Neural crest cell (in vitro differentiated cells): ENCODE measurements at regions not wholly inside any gene's neighbourhood (a gene's known extent, or its start where the extent isn't known, plus 50 kb on each side); places are given as distances from the start of the nearest gene placed in this dataset.

Experiments
- DNase-seq: peaks from one replicate; pipeline ENCODE4 v3.0.0; 2021; ENCODE audit warnings: low read depth, mixed read lengths, low spot score
- H3K27ac Mint-ChIP-seq: one replicate; pipeline ENCODE4 v1.8.0; 2021; ENCODE audit warnings: mild to moderate bottlenecking, mixed read lengths; ENCODE audit not compliant: unreplicated experiment
- H3K27me3 Mint-ChIP-seq: 2 replicates; pipeline ENCODE4 v1.8.0; 2021; ENCODE audit warnings: low read depth, mild to moderate bottlenecking, mixed read lengths
- H3K36me3 Mint-ChIP-seq: 2 replicates; pipeline ENCODE4 v1.8.0; 2021; ENCODE audit warnings: low read depth, mild to moderate bottlenecking, mixed read lengths
- H3K4me1 Mint-ChIP-seq: 2 replicates; pipeline ENCODE4 v1.8.0; 2021; ENCODE audit warnings: mixed read lengths
- H3K4me3 Mint-ChIP-seq: one replicate; pipeline ENCODE4 v1.8.0; 2021; ENCODE audit warnings: mild to moderate bottlenecking, mixed read lengths
- H3K9me3 Mint-ChIP-seq: 2 replicates; pipeline ENCODE4 v1.8.0; 2021; ENCODE audit warnings: mixed read lengths
- CTCF ChIP-seq: fragments of 200-600 bp; sonication (generic); conservative IDR thresholded peaks from 2 replicates; pipeline ENCODE4 v1.5.0; 2021; ENCODE audit warnings: antibody characterized with exemption, mild to moderate bottlenecking

GRCh38 chr1:218711001-218711400 lies 365.9 kb downstream of the TGFB2 start:
- TF ChIP-seq CTCF = no peak
- no peaks in the 10 kb centered on the region for H3K36me3 Mint-ChIP-seq
- no peak overlapping the region for H3K27ac Mint-ChIP-seq
- no peak overlapping the region for H3K4me3 Mint-ChIP-seq
- no peak for DNase-seq
- H3K4me1 Mint-ChIP-seq = peaks cover 8% of the 10 kb centered on the region
- no peaks in the 10 kb centered on the region for H3K27me3 Mint-ChIP-seq
- peaks cover 7% of the 10 kb centered on the region for H3K9me3 Mint-ChIP-seq

- Mint-ChIP-seq H3K36me3 (no peaks in the 10 kb centered on the region), H3K4me3 (no peak overlapping the region), H3K27me3 (no peaks in the 10 kb centered on the region), H3K4me1 (peaks cover 8% of the 10 kb centered on the region), H3K9me3 (peaks cover 7% of the 10 kb centered on the region), H3K27ac (no peak overlapping the region)
- TF ChIP-seq CTCF = no peak
- no peak for DNase-seq
Observed at GRCh38 chr1:218711884-218712674, 366.9 kb downstream of the TGFB2 start.

- Mint-ChIP-seq H3K27ac (no peak overlapping the region), H3K9me3 (peaks cover 7% of the 10 kb centered on the region), H3K36me3 (no peaks in the 10 kb centered on the region), H3K4me1 (peaks cover 8% of the 10 kb centered on the region), H3K27me3 (no peaks in the 10 kb centered on the region), H3K4me3 (no peak overlapping the region)
- DNase-seq = no peak
- TF ChIP-seq CTCF = no peak
Observed at GRCh38 chr1:218712677-218713076, 367.5 kb downstream of the TGFB2 start.

GRCh38 chr1:218715961-218716669 lies 371.0 kb downstream of the TGFB2 start:
- no peak overlapping the region for H3K4me3 Mint-ChIP-seq
- H3K27me3 Mint-ChIP-seq = no peaks in the 10 kb centered on the region
- no peak overlapping the region for H3K27ac Mint-ChIP-seq

GRCh38 chr1:218717575-218717974 lies 372.4 kb downstream of the TGFB2 start:
- Mint-ChIP-seq H3K27me3 (no peaks in the 10 kb centered on the region), H3K27ac (no peak overlapping the region), H3K36me3 (no peaks in the 10 kb centered on the region), H3K4me1 (peaks cover 8% of the 10 kb centered on the region), H3K4me3 (no peak overlapping the region), H3K9me3 (peaks cover 2% of the 10 kb centered on the region)
- no peak for TF ChIP-seq CTCF
- no peak for DNase-seq

More at GRCh38 chr1:218715961-218716669, 371.0 kb downstream of the TGFB2 start:
- no peak for DNase-seq
- H3K9me3 Mint-ChIP-seq = peaks cover 2% of the 10 kb centered on the region
- H3K36me3 Mint-ChIP-seq = no peaks in the 10 kb centered on the region
- H3K4me1 Mint-ChIP-seq = peaks cover 8% of the 10 kb centered on the region
- TF ChIP-seq CTCF = no peak
